Kidney epithelial cell (primary cell): ENCODE measurements at regions not wholly inside any gene's neighbourhood (a gene's known extent, or its start where the extent isn't known, plus 50 kb on each side); places are given as distances from the start of the nearest gene placed in this dataset.

Source experiments
- DNase-seq: peaks from one replicate; pipeline ENCODE4 v3.0.0-alpha.2; 2010; ENCODE audit warnings: low read depth
- H3K27me3 ChIP-seq: 2 replicates; pipeline ENCODE4 v1.6.0; 2011; ENCODE audit warnings: low read length; ENCODE audit not compliant: control insufficient read depth, insufficient read depth
- H3K36me3 ChIP-seq: 2 replicates; pipeline ENCODE4 v1.5.1; 2011; ENCODE audit warnings: low read length; ENCODE audit not compliant: control insufficient read depth, insufficient read depth
- H3K4me3 ChIP-seq: 2 replicates; pipeline ENCODE4 v1.5.1; 2011; ENCODE audit warnings: low read depth, mild to moderate bottlenecking, control low read depth, low read length
- CTCF ChIP-seq: IDR thresholded peaks from 2 replicates; pipeline ENCODE4 v1.5.1; 2011; ENCODE audit warnings: mild to moderate bottlenecking, moderate library complexity, low read length, control low read depth, inconsistent platforms; ENCODE audit not compliant: insufficient read depth, poor library complexity, severe bottlenecking

GRCh38 chr3:76502076-76502475 lies 537.8 kb upstream of the ROBO2 start:
- Histone ChIP-seq H3K4me3 (no peak overlapping the region), H3K36me3 (no peaks in the 10 kb centered on the region), H3K27me3 (no peaks in the 10 kb centered on the region)
- no peak for TF ChIP-seq CTCF
- no peak for DNase-seq

- no peak for DNase-seq
- no peak overlapping the region for H3K4me3 ChIP-seq
Measured at GRCh38 chr3:76505202-76505845, 534.6 kb upstream of the ROBO2 start.

GRCh38 chr3:76509179-76509830 lies 530.6 kb upstream of the ROBO2 start:
- H3K27me3 ChIP-seq: no peaks in the 10 kb centered on the region
- H3K4me3 ChIP-seq: no peak overlapping the region
- DNase-seq: no peak
- H3K36me3 ChIP-seq: no peaks in the 10 kb centered on the region
- no peak for TF ChIP-seq CTCF

More at GRCh38 chr3:76505202-76505845, 534.6 kb upstream of the ROBO2 start:
- no peaks in the 10 kb centered on the region for H3K36me3 ChIP-seq
- TF ChIP-seq CTCF: no peak
- H3K27me3 ChIP-seq: no peaks in the 10 kb centered on the region

- Histone ChIP-seq H3K27me3 (no peaks in the 10 kb centered on the region), H3K36me3 (no peaks in the 10 kb centered on the region), H3K4me3 (no peak overlapping the region)
- DNase-seq: no peak
- no peak for TF ChIP-seq CTCF
Measured at GRCh38 chr3:76514836-76515235, 525.1 kb upstream of the ROBO2 start.

GRCh38 chr3:76523337-76523736 lies 516.6 kb upstream of the ROBO2 start:
- no peak for TF ChIP-seq CTCF
- DNase-seq: no peak
- Histone ChIP-seq H3K36me3 (no peaks in the 10 kb centered on the region), H3K4me3 (no peak overlapping the region), H3K27me3 (no peaks in the 10 kb centered on the region)

- no peak for TF ChIP-seq CTCF
- DNase-seq: no peak
- Histone ChIP-seq H3K4me3 (no peak overlapping the region), H3K27me3 (no peaks in the 10 kb centered on the region), H3K36me3 (no peaks in the 10 kb centered on the region)
Measured at GRCh38 chr3:76525726-76526125, 514.2 kb upstream of the ROBO2 start.
